ENCODE measurements at regions not wholly inside any gene's neighbourhood (a gene's known extent, or its start where the extent isn't known, plus 50 kb on each side); places are given as distances from the start of the nearest gene placed in this dataset.

DNA sequence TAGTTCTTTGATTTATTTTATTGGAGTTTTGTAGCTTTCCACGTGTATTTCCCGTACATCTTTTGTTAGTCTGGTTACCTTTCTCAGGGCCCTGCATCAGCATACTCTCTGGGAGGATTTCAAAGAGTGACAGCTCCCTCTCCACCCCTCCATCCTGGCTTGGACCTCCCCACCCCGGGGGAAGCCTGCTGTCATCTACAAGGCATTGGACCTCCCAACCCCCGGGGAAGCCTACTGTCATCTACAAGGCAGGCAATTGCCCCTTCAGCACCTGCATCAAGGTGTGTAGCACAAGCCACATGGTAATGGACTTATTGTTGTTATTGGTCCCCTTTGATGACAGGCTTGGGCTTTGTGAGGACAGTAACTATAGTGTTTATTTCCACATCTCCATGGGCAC, 390.1 kb downstream of the TCERG1L start:
- TF ChIP-seq, protein P1, sequence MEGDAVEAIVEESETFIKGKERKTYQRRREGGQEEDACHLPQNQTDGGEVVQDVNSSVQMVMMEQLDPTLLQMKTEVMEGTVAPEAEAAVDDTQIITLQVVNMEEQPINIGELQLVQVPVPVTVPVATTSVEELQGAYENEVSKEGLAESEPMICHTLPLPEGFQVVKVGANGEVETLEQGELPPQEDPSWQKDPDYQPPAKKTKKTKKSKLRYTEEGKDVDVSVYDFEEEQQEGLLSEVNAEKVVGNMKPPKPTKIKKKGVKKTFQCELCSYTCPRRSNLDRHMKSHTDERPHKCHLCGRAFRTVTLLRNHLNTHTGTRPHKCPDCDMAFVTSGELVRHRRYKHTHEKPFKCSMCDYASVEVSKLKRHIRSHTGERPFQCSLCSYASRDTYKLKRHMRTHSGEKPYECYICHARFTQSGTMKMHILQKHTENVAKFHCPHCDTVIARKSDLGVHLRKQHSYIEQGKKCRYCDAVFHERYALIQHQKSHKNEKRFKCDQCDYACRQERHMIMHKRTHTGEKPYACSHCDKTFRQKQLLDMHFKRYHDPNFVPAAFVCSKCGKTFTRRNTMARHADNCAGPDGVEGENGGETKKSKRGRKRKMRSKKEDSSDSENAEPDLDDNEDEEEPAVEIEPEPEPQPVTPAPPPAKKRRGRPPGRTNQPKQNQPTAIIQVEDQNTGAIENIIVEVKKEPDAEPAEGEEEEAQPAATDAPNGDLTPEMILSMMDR (IDR thresholded peaks at IDR 0.05; ENCODE audit: low read length) = no peak
- TF ChIP-seq EZH2 (IDR thresholded peaks at IDR 0.05; ENCODE audit: borderline replicate concordance, low read length) = no peak
